HG03520 (cell line): ENCODE measurements at regions not wholly inside any gene's neighbourhood (a gene's known extent, or its start where the extent isn't known, plus 50 kb on each side); places are given as distances from the start of the nearest gene placed in this dataset.
"Not testable (repeated sequence)": the region's sequence is repeated elsewhere in the genome, so short reads cannot be mapped to it uniquely, and the experiment has no call there.

ENCODE experiments used
- ATAC-seq: cut with Tn5 transposase; IDR thresholded peaks from one replicate; pipeline ENCODE4 v1.9.1; 2021; ENCODE audit warnings: mild to moderate bottlenecking, moderate library complexity; ENCODE audit not compliant: unreplicated experiment

- ATAC-seq = not testable (repeated sequence)
These were observed 284.3 kb upstream of the FRG2C start for GRCh38 chr3:75379840-75380239.

DNA sequence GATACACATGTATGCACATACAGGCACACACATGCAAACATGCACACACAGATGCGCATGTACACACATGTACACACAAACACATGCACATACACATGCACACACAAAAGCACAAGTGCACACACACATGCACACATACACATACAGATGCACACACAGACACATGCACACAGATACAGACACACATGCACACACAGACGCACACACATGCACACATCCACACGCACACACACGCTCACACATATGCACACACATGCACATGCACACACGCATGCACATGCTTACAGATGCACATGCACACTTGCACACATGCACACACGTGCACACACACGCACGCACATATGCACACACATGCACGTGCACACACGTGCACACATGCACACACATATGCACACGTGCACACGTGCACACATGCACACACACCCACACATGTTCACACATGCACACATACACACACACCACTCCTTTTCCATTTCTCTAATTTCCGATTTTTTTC, 283.8 kb upstream of the FRG2C start:
- ATAC-seq = no peak

DNA sequence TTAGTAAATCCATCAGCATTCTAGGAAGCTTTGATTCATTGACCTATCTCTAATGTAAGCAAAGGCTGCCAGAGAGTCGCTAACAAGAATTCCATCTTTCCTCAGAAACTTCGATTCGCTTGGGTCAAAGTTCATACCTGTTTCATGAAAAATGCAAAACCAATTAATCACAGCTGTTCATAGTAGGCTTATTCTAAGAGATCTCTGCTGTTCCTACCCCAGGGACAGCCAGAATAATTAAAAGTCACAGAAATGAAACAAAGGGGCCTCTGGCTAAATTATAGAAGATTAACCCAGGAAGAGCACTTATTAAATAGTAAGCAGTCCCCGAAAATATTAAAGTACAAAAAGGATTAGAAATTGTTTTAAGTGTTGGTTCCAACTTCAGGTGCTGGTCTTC, 280.1 kb upstream of the FRG2C start:
- not testable (repeated sequence) for ATAC-seq

- not testable (repeated sequence) for ATAC-seq
These were observed 275.5 kb upstream of the FRG2C start for GRCh38 chr3:75388486-75389124.

GRCh38 chr3:75393288-75393694, 270.8 kb upstream of the FRG2C start:
- ATAC-seq = not testable (repeated sequence)

- not testable (repeated sequence) for ATAC-seq
These were observed 270.0 kb upstream of the FRG2C start for GRCh38 chr3:75394102-75394501.

- not testable (repeated sequence) for ATAC-seq
These were observed 269.4 kb upstream of the FRG2C start for GRCh38 chr3:75394562-75395360.

DNA sequence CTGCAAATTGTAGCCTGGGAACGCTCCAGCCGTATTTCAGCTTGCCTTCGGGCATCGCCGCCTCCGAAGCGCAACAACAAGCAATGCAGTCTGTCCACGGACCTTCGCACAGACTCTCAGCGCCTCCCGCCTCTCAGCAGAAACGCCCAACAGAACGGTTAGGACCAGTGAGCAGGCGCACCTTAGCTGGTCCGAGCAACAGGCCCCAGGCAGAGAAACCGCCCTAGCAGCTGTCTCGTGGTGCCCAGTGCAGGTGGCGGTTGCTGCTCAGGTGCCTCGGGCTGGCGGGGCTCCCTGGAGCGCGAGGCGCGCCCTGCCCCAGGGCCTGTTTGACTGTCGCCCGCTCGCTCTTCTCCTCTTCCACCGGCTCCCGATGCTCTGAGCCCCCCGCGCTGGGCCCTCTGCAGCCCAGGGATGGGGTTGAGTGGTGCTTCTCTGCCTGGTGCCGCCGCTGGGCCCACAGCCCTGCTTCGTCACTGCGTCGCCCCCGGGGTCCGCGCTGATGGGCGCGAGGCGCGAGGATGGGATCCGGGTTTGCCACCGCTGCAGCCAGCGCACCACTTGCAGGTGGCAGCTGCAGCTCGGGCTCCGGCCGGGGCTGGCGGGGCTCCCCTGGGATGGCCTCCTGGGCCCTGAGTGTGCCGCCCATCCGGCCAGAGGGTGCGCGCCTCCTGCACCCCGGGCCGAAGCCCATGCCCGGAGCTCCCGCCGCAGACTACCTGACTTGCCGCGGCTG, 268.4 kb upstream of the FRG2C start:
- ATAC-seq = no peak

GRCh38 chr3:75396316-75396802, 267.8 kb upstream of the FRG2C start:
- ATAC-seq = no peak

DNA sequence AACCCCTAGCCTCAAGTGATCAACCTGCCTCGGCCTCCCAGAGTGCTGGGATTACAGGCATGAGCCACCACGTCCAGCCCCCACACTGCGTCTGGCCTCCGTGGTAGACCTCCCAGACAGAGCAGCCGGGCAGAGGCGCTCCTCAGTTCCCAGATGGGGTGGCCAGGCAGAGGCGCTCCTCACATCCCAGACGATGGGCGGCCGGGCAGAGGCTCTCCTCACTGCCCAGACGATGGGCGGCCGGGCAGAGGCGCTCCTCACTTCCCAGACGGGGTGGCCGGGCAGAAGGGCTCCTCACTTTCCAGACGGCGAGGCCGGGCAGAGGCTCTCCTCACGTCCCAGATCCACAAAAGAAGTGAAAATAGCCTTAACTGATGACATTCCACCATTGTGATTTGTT, 266.6 kb upstream of the FRG2C start:
- ATAC-seq = not testable (repeated sequence)

DNA sequence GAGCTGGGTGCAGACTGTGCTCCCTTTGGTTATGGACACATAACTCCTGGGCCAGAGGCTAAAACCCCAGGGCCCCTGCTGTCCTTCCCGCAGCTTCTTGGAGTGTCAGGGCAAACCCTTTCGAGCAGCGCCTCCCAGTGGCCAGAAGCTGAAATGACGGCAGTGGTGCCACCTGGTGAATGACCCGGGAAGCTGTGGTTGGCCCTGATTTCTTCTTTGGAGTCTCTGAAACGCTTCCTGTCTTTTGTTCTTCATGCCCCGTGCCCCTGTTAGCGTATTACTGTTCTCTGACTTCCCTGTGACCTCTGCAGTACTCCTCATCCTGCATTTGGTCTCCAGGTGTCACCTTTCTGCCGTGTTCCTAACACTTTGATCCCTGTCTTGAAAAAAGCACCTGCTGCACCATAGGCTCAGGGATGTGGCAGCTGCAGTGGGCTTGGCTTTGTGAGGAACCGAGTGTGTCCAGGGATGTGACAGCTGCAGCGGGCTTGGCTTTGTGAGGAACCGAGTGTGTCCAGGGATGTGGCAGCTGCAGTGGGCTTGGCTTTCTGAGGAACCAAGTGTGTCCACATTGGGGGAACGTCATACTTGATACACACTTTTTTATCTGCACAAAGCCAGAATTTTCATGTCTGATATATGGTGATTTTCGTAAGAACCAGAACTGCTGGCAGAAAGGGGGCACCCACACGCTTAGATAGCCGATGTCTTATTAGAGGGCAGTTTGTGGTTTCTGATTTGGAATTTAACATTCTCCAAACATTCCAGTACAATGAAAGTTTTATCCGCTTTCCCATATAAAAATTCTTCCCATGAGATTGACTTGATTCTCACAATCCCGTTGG, 241.8 kb upstream of the FRG2C start:
- not testable (repeated sequence) for ATAC-seq

GRCh38 chr3:75425379-75425778, 238.7 kb upstream of the FRG2C start:
- ATAC-seq = not testable (repeated sequence)

GRCh38 chr3:75427486-75427885, 236.6 kb upstream of the FRG2C start:
- not testable (repeated sequence) for ATAC-seq

DNA sequence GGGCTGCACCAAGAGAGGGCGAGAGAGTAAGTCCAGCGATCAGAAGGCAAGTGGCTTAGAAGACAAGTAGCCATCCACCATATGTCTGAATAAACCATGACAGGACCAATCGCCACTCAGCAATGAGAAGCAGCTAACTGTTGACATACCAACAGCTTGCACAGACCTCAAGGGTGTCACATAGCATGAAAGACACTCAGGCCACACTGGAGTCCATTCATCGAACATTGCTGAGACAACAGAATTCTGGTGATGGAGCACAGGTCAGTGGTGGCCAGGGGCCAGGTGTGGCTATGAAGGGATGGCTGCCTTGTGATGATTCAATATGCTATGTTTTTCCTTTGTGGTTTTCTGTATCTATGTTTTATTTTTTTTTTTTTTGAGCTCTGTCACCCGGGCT, 236.2 kb upstream of the FRG2C start:
- not testable (repeated sequence) for ATAC-seq

- ATAC-seq = not testable (repeated sequence)
These were observed 234.4 kb upstream of the FRG2C start for GRCh38 chr3:75429561-75430220.

GRCh38 chr3:75430406-75430805, 233.7 kb upstream of the FRG2C start:
- ATAC-seq = not testable (repeated sequence)

- not testable (repeated sequence) for ATAC-seq
These were observed 233.0 kb upstream of the FRG2C start for GRCh38 chr3:75431120-75431519.

GRCh38 chr3:75432466-75432865, 231.7 kb upstream of the FRG2C start:
- ATAC-seq = not testable (repeated sequence)

DNA sequence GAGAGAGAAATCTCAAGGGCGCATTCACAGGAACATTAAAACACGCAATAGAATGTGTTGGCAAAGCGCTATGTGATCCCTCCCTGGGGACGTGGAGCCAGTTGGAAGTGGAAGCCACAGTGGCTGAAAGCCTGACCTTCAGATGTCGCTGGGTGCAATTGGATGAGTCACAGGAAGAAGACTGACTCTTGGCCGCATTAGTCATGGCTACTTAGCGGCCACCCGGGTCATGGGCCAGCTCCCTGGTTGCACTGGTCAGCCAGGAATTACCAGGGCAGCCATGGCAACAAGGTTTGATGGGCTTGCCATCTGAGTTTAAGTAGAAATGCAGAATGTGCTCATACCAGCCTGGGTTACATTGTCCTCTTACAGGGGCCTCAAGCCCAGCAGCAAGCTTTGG, 231.2 kb upstream of the FRG2C start:
- not testable (repeated sequence) for ATAC-seq

- not testable (repeated sequence) for ATAC-seq
These were observed 230.8 kb upstream of the FRG2C start for GRCh38 chr3:75433295-75433694.
